ENCODE measurements at regions not wholly inside any gene's neighbourhood (a gene's known extent, or its start where the extent isn't known, plus 50 kb on each side); places are given as distances from the start of the nearest gene placed in this dataset.

DNA sequence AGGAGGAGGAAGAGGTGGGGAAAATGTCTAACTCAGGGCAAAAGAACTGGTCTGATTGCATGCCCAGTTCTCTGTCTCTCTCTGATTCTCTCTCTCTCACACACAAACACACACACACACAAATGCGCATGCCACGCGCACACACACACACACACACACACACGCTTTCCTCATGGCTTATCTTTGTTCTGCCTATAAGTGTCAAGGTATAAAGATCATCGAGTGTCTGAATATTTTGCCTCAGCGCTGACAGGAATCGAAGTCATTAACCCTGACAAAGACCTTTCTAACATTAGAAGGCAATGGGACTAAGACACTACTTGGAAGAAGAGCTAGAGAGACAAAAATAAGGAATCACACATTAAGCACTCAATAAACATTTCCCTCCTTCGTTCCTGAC is 497.1 kb upstream of the KLHL29 start:
- no peak overlapping the region for H3K27ac ChIP-seq (ENCODE audit: low read depth, low read length)
- no peaks in the 10 kb centered on the region for H3K9me3 ChIP-seq (ENCODE audit: control insufficient read depth in 3 of 3, low read length in 3 of 3)
- no peaks in the 10 kb centered on the region for H3K4me1 ChIP-seq (ENCODE audit: control insufficient read depth in 3 of 3, insufficient read depth in 3 of 3, low read length in 3 of 3)
- H3K9ac ChIP-seq (ENCODE audit: low read depth in 1 of 3, low read length in 3 of 3): no peak overlapping the region
- no peak overlapping the region for H3K4me3 ChIP-seq (ENCODE audit: low read length in 3 of 3)
- H3K36me3 ChIP-seq (ENCODE audit: control insufficient read depth in 3 of 3, insufficient read depth in 3 of 3, low read length in 3 of 3): no peaks in the 10 kb centered on the region
- no peaks in the 10 kb centered on the region for H3K27me3 ChIP-seq (ENCODE audit: control insufficient read depth in 3 of 3, insufficient read depth in 3 of 3, low read length in 3 of 3)

DNA sequence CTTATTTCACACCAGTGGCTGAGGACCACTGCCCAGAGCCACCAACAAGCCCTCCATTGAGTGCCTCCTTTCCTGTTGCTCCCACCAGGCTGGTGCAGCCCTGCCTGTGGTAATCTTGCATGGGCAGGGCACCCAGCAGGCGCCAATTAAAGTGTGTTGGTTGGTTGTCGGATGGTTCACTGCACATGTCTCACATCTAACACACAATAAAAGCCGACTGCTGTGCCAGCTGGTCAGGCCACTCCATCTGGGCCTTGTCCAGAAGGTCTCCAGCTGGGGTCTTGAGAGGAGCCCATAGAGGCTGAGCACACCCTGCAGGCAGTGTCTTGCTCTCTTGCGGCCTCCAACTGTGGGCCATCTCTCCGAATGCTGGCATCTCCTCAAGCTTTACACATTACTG is 494.8 kb upstream of the KLHL29 start:
- H3K9ac ChIP-seq (ENCODE audit: low read depth in 1 of 3, low read length in 3 of 3): no peak overlapping the region
- no peaks in the 10 kb centered on the region for H3K36me3 ChIP-seq (ENCODE audit: control insufficient read depth in 3 of 3, insufficient read depth in 3 of 3, low read length in 3 of 3)
- no peaks in the 10 kb centered on the region for H3K9me3 ChIP-seq (ENCODE audit: control insufficient read depth in 3 of 3, low read length in 3 of 3)
- H3K4me1 ChIP-seq (ENCODE audit: control insufficient read depth in 3 of 3, insufficient read depth in 3 of 3, low read length in 3 of 3): no peaks in the 10 kb centered on the region
- H3K27me3 ChIP-seq (ENCODE audit: control insufficient read depth in 3 of 3, insufficient read depth in 3 of 3, low read length in 3 of 3): no peaks in the 10 kb centered on the region
- H3K27ac ChIP-seq (ENCODE audit: low read depth, low read length): no peak overlapping the region
- H3K4me3 ChIP-seq (ENCODE audit: low read length in 3 of 3): no peak overlapping the region

- no peak overlapping the region for H3K27ac ChIP-seq (ENCODE audit: low read depth, low read length)
Measured at GRCh38 chr2:22893761-22894517, 491.0 kb upstream of the KLHL29 start.

GRCh38 chr2:22894761-22895160 is 490.2 kb upstream of the KLHL29 start:
- no peak overlapping the region for H3K9ac ChIP-seq (ENCODE audit: low read depth in 1 of 3, low read length in 3 of 3)
- H3K9me3 ChIP-seq (ENCODE audit: control insufficient read depth in 3 of 3, low read length in 3 of 3): no peaks in the 10 kb centered on the region
- no peak overlapping the region for H3K27ac ChIP-seq (ENCODE audit: low read depth, low read length)
- no peak overlapping the region for H3K4me3 ChIP-seq (ENCODE audit: low read length in 3 of 3)
- no peaks in the 10 kb centered on the region for H3K36me3 ChIP-seq (ENCODE audit: control insufficient read depth in 3 of 3, insufficient read depth in 3 of 3, low read length in 3 of 3)
- H3K27me3 ChIP-seq (ENCODE audit: control insufficient read depth in 3 of 3, insufficient read depth in 3 of 3, low read length in 3 of 3): no peaks in the 10 kb centered on the region
- no peaks in the 10 kb centered on the region for H3K4me1 ChIP-seq (ENCODE audit: control insufficient read depth in 3 of 3, insufficient read depth in 3 of 3, low read length in 3 of 3)

More at GRCh38 chr2:22893761-22894517, 491.0 kb upstream of the KLHL29 start:
- Histone ChIP-seq H3K36me3 (ENCODE audit: control insufficient read depth in 3 of 3, insufficient read depth in 3 of 3, low read length in 3 of 3) (no peaks in the 10 kb centered on the region), H3K4me3 (ENCODE audit: low read length in 3 of 3) (no peak overlapping the region), H3K9me3 (ENCODE audit: control insufficient read depth in 3 of 3, low read length in 3 of 3) (no peaks in the 10 kb centered on the region), H3K4me1 (ENCODE audit: control insufficient read depth in 3 of 3, insufficient read depth in 3 of 3, low read length in 3 of 3) (no peaks in the 10 kb centered on the region), H3K27me3 (ENCODE audit: control insufficient read depth in 3 of 3, insufficient read depth in 3 of 3, low read length in 3 of 3) (no peaks in the 10 kb centered on the region), H3K9ac (ENCODE audit: low read depth in 1 of 3, low read length in 3 of 3) (no peak overlapping the region)

DNA sequence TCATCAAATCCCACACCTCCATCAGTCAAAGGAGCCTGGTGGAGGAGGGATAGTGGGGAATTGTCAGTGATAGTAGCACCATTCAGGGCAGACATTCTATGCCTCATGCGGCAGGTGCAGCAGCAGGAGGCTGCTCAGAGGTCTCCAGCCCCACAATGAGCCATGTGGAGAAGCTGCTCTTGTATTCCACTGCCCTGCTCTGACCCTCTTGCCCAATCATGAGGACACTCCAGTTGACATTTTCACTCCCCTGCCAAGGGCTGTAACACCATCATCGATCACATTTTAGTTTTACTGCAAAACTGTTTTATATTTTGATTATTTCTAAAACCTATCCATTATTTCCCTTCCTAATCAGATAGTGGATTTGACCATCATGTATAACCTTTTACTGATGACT is 487.6 kb upstream of the KLHL29 start:
- Histone ChIP-seq H3K9ac (ENCODE audit: low read depth in 1 of 3, low read length in 3 of 3) (no peak overlapping the region), H3K9me3 (ENCODE audit: control insufficient read depth in 3 of 3, low read length in 3 of 3) (no peaks in the 10 kb centered on the region), H3K27me3 (ENCODE audit: control insufficient read depth in 3 of 3, insufficient read depth in 3 of 3, low read length in 3 of 3) (no peaks in the 10 kb centered on the region), H3K36me3 (ENCODE audit: control insufficient read depth in 3 of 3, insufficient read depth in 3 of 3, low read length in 3 of 3) (no peaks in the 10 kb centered on the region), H3K4me3 (ENCODE audit: low read length in 3 of 3) (no peak overlapping the region), H3K27ac (ENCODE audit: low read depth, low read length) (no peak overlapping the region), H3K4me1 (ENCODE audit: control insufficient read depth in 3 of 3, insufficient read depth in 3 of 3, low read length in 3 of 3) (no peaks in the 10 kb centered on the region)

DNA sequence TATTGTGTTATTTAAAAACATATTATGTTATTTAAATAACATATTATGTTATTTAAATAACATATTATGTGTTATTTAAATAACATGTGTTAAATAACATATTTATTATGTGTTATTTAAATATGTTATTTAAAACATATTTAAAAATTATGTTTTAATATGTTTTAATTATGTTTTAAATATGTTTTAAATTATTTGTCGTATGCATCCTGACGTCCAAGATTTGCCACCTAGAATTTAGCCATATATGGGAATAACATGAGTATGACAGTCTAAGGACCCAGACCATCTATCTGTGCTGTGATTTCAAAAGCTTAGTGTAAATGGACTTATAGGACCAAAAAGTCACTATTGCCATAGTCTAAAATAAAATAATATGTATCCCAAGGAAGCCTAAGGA is 484.3 kb upstream of the KLHL29 start:
- no peaks in the 10 kb centered on the region for H3K9me3 ChIP-seq (ENCODE audit: control insufficient read depth in 3 of 3, low read length in 3 of 3)
- H3K27ac ChIP-seq (ENCODE audit: low read depth, low read length): no peak overlapping the region
- no peak overlapping the region for H3K9ac ChIP-seq (ENCODE audit: low read depth in 1 of 3, low read length in 3 of 3)
- H3K27me3 ChIP-seq (ENCODE audit: control insufficient read depth in 3 of 3, insufficient read depth in 3 of 3, low read length in 3 of 3): no peaks in the 10 kb centered on the region
- H3K36me3 ChIP-seq (ENCODE audit: control insufficient read depth in 3 of 3, insufficient read depth in 3 of 3, low read length in 3 of 3): no peaks in the 10 kb centered on the region
- no peaks in the 10 kb centered on the region for H3K4me1 ChIP-seq (ENCODE audit: control insufficient read depth in 3 of 3, insufficient read depth in 3 of 3, low read length in 3 of 3)
- H3K4me3 ChIP-seq (ENCODE audit: low read length in 3 of 3): no peak overlapping the region

DNA sequence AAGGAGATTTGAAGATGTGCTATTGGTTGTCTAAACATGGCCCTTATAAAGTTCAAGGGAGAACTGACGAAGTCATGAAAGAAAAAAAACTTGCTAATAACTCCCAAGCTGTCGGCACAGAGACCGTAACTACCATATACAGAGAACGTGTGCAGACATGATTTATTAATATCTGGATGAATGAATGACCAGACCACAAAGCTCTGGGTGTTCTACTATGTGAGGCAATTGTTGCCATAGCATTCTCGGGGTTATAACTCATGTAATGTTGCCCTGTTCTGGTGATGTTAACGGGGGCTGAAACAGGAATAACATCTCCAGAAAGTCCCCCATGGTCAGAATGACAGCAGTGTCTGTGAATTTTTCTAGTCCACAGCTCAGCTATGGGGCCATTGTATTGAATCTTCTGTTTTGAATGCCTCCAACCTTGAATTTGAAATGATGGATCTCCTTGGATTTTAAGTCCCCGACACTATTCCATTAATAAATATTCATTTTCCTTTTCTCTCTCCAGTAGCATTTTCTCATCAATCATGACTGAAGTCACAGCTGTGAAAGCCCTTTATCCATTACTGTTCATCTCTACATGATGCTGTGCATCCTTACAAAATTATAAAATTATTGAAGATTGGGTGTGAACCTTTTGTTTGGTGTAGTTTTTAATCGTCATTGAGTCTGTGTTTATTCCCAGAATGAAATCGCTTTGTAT is 483.4 kb upstream of the KLHL29 start:
- Histone ChIP-seq H3K9ac (ENCODE audit: low read depth in 1 of 3, low read length in 3 of 3) (no peak overlapping the region), H3K27ac (ENCODE audit: low read depth, low read length) (no peak overlapping the region), H3K27me3 (ENCODE audit: control insufficient read depth in 3 of 3, insufficient read depth in 3 of 3, low read length in 3 of 3) (no peaks in the 10 kb centered on the region), H3K9me3 (ENCODE audit: control insufficient read depth in 3 of 3, low read length in 3 of 3) (no peaks in the 10 kb centered on the region), H3K4me1 (ENCODE audit: control insufficient read depth in 3 of 3, insufficient read depth in 3 of 3, low read length in 3 of 3) (no peaks in the 10 kb centered on the region), H3K36me3 (ENCODE audit: control insufficient read depth in 3 of 3, insufficient read depth in 3 of 3, low read length in 3 of 3) (no peaks in the 10 kb centered on the region), H3K4me3 (ENCODE audit: low read length in 3 of 3) (no peak overlapping the region)

DNA sequence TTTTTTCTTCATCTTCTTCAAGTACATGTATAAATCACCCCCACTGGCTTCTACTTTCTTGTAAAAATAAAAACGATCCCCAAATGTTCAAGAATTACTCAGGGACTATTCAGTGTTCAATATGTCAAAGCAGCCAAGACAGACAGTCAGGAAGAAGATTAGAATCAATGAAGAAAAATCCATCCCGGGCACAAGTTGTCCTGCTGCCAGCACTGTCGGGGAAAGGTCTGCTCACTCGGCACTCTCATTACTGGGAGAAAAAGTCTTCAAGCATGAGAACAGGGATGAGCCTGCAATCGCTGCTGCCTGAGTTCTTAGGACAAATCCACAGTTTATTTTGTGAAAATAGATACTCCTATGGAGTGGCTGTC is 482.8 kb upstream of the KLHL29 start:
- Histone ChIP-seq H3K27me3 (ENCODE audit: control insufficient read depth in 3 of 3, insufficient read depth in 3 of 3, low read length in 3 of 3) (no peaks in the 10 kb centered on the region), H3K9me3 (ENCODE audit: control insufficient read depth in 3 of 3, low read length in 3 of 3) (no peaks in the 10 kb centered on the region), H3K9ac (ENCODE audit: low read depth in 1 of 3, low read length in 3 of 3) (no peak overlapping the region), H3K4me1 (ENCODE audit: control insufficient read depth in 3 of 3, insufficient read depth in 3 of 3, low read length in 3 of 3) (no peaks in the 10 kb centered on the region), H3K36me3 (ENCODE audit: control insufficient read depth in 3 of 3, insufficient read depth in 3 of 3, low read length in 3 of 3) (no peaks in the 10 kb centered on the region), H3K4me3 (ENCODE audit: low read length in 3 of 3) (no peak overlapping the region), H3K27ac (ENCODE audit: low read depth, low read length) (no peak overlapping the region)

DNA sequence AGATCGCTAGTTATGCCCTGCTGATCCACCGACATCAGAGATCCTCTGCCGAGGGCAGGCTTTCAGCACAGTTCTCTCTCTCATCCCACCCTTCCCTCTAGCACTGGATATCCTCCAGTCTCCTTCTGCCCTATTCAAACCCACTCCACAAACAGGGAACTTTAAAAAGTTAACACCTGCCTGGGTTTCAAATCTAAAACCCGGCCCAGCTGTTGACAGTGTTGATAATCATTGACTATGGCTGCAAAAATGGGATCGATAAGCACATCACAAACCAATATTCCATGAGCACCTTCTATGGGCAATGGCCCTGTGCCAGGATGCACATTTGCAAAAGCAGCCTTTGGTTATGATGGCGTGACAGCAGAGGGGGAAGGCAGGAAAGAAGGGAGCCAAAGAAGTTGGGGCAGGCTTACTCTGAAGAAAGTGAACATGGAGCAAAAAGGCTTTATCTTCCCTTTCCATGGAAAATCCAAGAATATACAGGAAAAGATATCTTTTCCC is 482.3 kb upstream of the KLHL29 start:
- no peak overlapping the region for H3K27ac ChIP-seq (ENCODE audit: low read depth, low read length)
- H3K27me3 ChIP-seq (ENCODE audit: control insufficient read depth in 3 of 3, insufficient read depth in 3 of 3, low read length in 3 of 3): no peaks in the 10 kb centered on the region
- H3K4me3 ChIP-seq (ENCODE audit: low read length in 3 of 3): no peak overlapping the region
- no peaks in the 10 kb centered on the region for H3K9me3 ChIP-seq (ENCODE audit: control insufficient read depth in 3 of 3, low read length in 3 of 3)
- no peaks in the 10 kb centered on the region for H3K4me1 ChIP-seq (ENCODE audit: control insufficient read depth in 3 of 3, insufficient read depth in 3 of 3, low read length in 3 of 3)
- H3K9ac ChIP-seq (ENCODE audit: low read depth in 1 of 3, low read length in 3 of 3): no peak overlapping the region
- H3K36me3 ChIP-seq (ENCODE audit: control insufficient read depth in 3 of 3, insufficient read depth in 3 of 3, low read length in 3 of 3): no peaks in the 10 kb centered on the region

GRCh38 chr2:22903616-22904015 is 481.4 kb upstream of the KLHL29 start:
- no peaks in the 10 kb centered on the region for H3K36me3 ChIP-seq (ENCODE audit: control insufficient read depth in 3 of 3, insufficient read depth in 3 of 3, low read length in 3 of 3)

More at GRCh38 chr2:22903616-22904015, 481.4 kb upstream of the KLHL29 start:
- no peak overlapping the region for H3K27ac ChIP-seq (ENCODE audit: low read depth, low read length)
- no peaks in the 10 kb centered on the region for H3K27me3 ChIP-seq (ENCODE audit: control insufficient read depth in 3 of 3, insufficient read depth in 3 of 3, low read length in 3 of 3)
- no peaks in the 10 kb centered on the region for H3K9me3 ChIP-seq (ENCODE audit: control insufficient read depth in 3 of 3, low read length in 3 of 3)
- H3K9ac ChIP-seq (ENCODE audit: low read depth in 1 of 3, low read length in 3 of 3): no peak overlapping the region
- H3K4me3 ChIP-seq (ENCODE audit: low read length in 3 of 3): no peak overlapping the region
- H3K4me1 ChIP-seq (ENCODE audit: control insufficient read depth in 3 of 3, insufficient read depth in 3 of 3, low read length in 3 of 3): no peaks in the 10 kb centered on the region
